ENCODE measurements at regions not wholly inside any gene's neighbourhood (a gene's known extent, or its start where the extent isn't known, plus 50 kb on each side); places are given as distances from the start of the nearest gene placed in this dataset.

GRCh38 chr13:84234416-84234815, 352.1 kb upstream of the SLITRK1 start:
- DNase-seq: no peak
- no peak overlapping the region for H3K27ac ChIP-seq
- TF ChIP-seq EZH2phosphoT487 (IDR thresholded peaks at IDR 0.05; ENCODE audit: insufficient read depth, low read depth) (no peak), EZH2 (IDR thresholded peaks at IDR 0.05; ENCODE audit: insufficient read depth, poor library complexity, severe bottlenecking) (no peak)
- H3K27me3 ChIP-seq (replicated peaks; ENCODE audit: insufficient read depth): no peaks in the 10 kb centered on the region
- no peak overlapping the region for H3K4me2 ChIP-seq (ENCODE audit: unreplicated experiment)
- no peaks in the 10 kb centered on the region for H3K36me3 ChIP-seq (ENCODE audit: low read depth)
- H4K20me1 ChIP-seq (ENCODE audit: insufficient read depth): no peaks in the 10 kb centered on the region
- H3K79me2 ChIP-seq (ENCODE audit: insufficient read depth): no peaks in the 10 kb centered on the region
- no peak overlapping the region for H2AFZ ChIP-seq
- no peak overlapping the region for H3K9ac ChIP-seq
- H3K4me1 ChIP-seq (ENCODE audit: insufficient read depth): no peaks in the 10 kb centered on the region
- no peaks in the 10 kb centered on the region for H3K9me2 ChIP-seq (ENCODE audit: insufficient read depth)
- no peaks in the 10 kb centered on the region for H3K9me3 ChIP-seq (ENCODE audit: low read depth)
- no peaks in the 10 kb centered on the region for H3F3A ChIP-seq (ENCODE audit: insufficient read depth)
- in situ Hi-C loops (cut with MboI): no loop called here
- no peak overlapping the region for H3K4me3 ChIP-seq

- WGBS, 2 experiments (ENCODE audit: low coverage in 1 of 2, low lambda C conversion rate in 2 of 2, missing lambda C conversion rate in 2 of 2): 0% methylated on average over 1 of the region's 1 CpG
Observed at GRCh38 chr13:84230568-84230967, 348.3 kb upstream of the SLITRK1 start.

GRCh38 chr13:84211048-84211447, 328.8 kb upstream of the SLITRK1 start:
- H3K4me1 ChIP-seq (ENCODE audit: insufficient read depth): no peaks in the 10 kb centered on the region
- H4K20me1 ChIP-seq (ENCODE audit: insufficient read depth): no peaks in the 10 kb centered on the region
- in situ Hi-C loops (cut with MboI): no loop called here
- no peaks in the 10 kb centered on the region for H3F3A ChIP-seq (ENCODE audit: insufficient read depth)
- DNase-seq: no peak
- 25 to 26% methylated on average over 2 of the region's 2 CpGs for WGBS, 2 experiments (ENCODE audit: low coverage in 1 of 2, low lambda C conversion rate in 2 of 2, missing lambda C conversion rate in 2 of 2)
- no peaks in the 10 kb centered on the region for H3K36me3 ChIP-seq (ENCODE audit: low read depth)
- TF ChIP-seq EZH2 (IDR thresholded peaks at IDR 0.05; ENCODE audit: insufficient read depth, poor library complexity, severe bottlenecking) (no peak), EZH2phosphoT487 (IDR thresholded peaks at IDR 0.05; ENCODE audit: insufficient read depth, low read depth) (no peak)
- H2AFZ ChIP-seq: no peak overlapping the region
- no peaks in the 10 kb centered on the region for H3K9me3 ChIP-seq (ENCODE audit: low read depth)
- no peaks in the 10 kb centered on the region for H3K79me2 ChIP-seq (ENCODE audit: insufficient read depth)
- no peak overlapping the region for H3K4me3 ChIP-seq
- no peak overlapping the region for H3K9ac ChIP-seq
- no peak overlapping the region for H3K4me2 ChIP-seq (ENCODE audit: unreplicated experiment)
- H3K9me2 ChIP-seq (ENCODE audit: insufficient read depth): no peaks in the 10 kb centered on the region
- H3K27me3 ChIP-seq (replicated peaks; ENCODE audit: insufficient read depth): no peaks in the 10 kb centered on the region
- no peak overlapping the region for H3K27ac ChIP-seq

More at GRCh38 chr13:84230568-84230967, 348.3 kb upstream of the SLITRK1 start:
- H4K20me1 ChIP-seq (ENCODE audit: insufficient read depth): no peaks in the 10 kb centered on the region
- no peak overlapping the region for H3K4me2 ChIP-seq (ENCODE audit: unreplicated experiment)
- H3F3A ChIP-seq (ENCODE audit: insufficient read depth): no peaks in the 10 kb centered on the region
- TF ChIP-seq EZH2 (IDR thresholded peaks at IDR 0.05; ENCODE audit: insufficient read depth, poor library complexity, severe bottlenecking) (no peak), EZH2phosphoT487 (IDR thresholded peaks at IDR 0.05; ENCODE audit: insufficient read depth, low read depth) (no peak)
- no peak overlapping the region for H3K9ac ChIP-seq
- no peak overlapping the region for H2AFZ ChIP-seq
- H3K4me3 ChIP-seq: no peak overlapping the region
- in situ Hi-C loops (cut with MboI): no loop called here
- no peak overlapping the region for H3K27ac ChIP-seq
- H3K9me3 ChIP-seq (ENCODE audit: low read depth): no peaks in the 10 kb centered on the region
- no peak for DNase-seq
- H3K27me3 ChIP-seq (replicated peaks; ENCODE audit: insufficient read depth): no peaks in the 10 kb centered on the region
- H3K9me2 ChIP-seq (ENCODE audit: insufficient read depth): no peaks in the 10 kb centered on the region
- no peaks in the 10 kb centered on the region for H3K4me1 ChIP-seq (ENCODE audit: insufficient read depth)
- H3K36me3 ChIP-seq (ENCODE audit: low read depth): no peaks in the 10 kb centered on the region
- no peaks in the 10 kb centered on the region for H3K79me2 ChIP-seq (ENCODE audit: insufficient read depth)

DNA sequence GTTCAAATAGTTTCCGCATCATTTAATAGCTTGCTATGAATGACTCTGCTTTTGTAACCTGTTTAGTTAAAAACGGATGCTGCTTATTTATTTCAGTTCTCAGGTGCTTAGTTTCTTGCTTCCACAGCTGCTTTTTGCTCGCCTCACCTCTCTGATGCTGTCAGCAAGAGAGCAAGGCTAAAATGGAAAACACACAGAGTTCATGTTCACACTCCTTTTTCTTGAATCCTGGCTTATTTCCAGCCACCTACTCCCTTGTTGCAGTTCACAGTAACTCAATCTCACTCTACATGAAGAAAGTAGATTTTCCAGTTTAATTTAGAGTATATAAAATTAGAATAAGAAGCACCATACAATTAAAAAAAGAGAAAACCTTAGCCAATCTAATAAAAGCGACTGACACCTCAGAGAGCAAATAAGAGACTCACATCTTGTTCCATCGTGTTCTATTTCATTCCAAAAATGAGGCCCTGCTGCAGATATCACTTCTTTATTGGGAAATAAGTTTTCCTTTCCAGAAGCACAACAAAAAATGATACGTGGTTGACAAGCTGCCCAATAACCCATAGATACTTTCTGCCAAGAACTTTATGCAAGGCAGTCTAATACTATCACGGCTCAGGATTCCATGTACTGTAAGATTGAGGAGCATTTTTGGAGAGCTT, 326.1 kb upstream of the SLITRK1 start:
- in situ Hi-C loops (cut with MboI): no loop called here
- 17 to 18% methylated on average over 7 of the region's 7 CpGs for WGBS, 2 experiments (ENCODE audit: low coverage in 1 of 2, low lambda C conversion rate in 2 of 2, missing lambda C conversion rate in 2 of 2)
- no peaks in the 10 kb centered on the region for H3K27me3 ChIP-seq (replicated peaks; ENCODE audit: insufficient read depth)
- no peaks in the 10 kb centered on the region for H3K9me2 ChIP-seq (ENCODE audit: insufficient read depth)
- H2AFZ ChIP-seq: no peak overlapping the region
- no peak for DNase-seq
- no peaks in the 10 kb centered on the region for H3K36me3 ChIP-seq (ENCODE audit: low read depth)
- no peaks in the 10 kb centered on the region for H4K20me1 ChIP-seq (ENCODE audit: insufficient read depth)
- H3K4me1 ChIP-seq (ENCODE audit: insufficient read depth): no peaks in the 10 kb centered on the region
- H3K4me3 ChIP-seq: no peak overlapping the region
- no peak overlapping the region for H3K4me2 ChIP-seq (ENCODE audit: unreplicated experiment)
- no peaks in the 10 kb centered on the region for H3F3A ChIP-seq (ENCODE audit: insufficient read depth)
- H3K9me3 ChIP-seq (ENCODE audit: low read depth): no peaks in the 10 kb centered on the region
- H3K9ac ChIP-seq: no peak overlapping the region
- TF ChIP-seq EZH2phosphoT487 (IDR thresholded peaks at IDR 0.05; ENCODE audit: insufficient read depth, low read depth): no peak
- no peak for TF ChIP-seq EZH2 (IDR thresholded peaks at IDR 0.05; ENCODE audit: insufficient read depth, poor library complexity, severe bottlenecking)
- no peak overlapping the region for H3K27ac ChIP-seq
- no peaks in the 10 kb centered on the region for H3K79me2 ChIP-seq (ENCODE audit: insufficient read depth)

DNA sequence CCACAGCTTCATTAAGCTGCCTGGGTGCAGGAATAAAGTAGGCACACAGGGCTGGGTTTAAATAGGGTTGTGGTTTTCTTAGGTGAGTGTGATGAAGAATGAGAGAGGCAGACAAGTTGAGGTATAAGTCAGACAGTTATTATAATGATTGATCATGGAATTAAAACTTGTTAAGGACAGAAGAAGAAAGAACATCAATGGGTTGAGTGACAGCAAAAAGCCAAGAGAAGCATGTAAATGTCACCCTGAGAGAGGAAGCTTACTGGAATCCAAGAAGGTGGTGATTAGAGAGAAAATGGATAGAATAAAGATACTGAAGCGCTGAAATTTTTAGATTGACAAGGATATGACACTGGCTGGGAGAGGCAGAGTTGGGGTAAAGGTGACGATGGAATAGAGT, 325.2 kb upstream of the SLITRK1 start:
- Histone ChIP-seq H3K79me2 (ENCODE audit: insufficient read depth) (no peaks in the 10 kb centered on the region), H3K27me3 (replicated peaks; ENCODE audit: insufficient read depth) (no peaks in the 10 kb centered on the region), H3K9me3 (ENCODE audit: low read depth) (no peaks in the 10 kb centered on the region), H3K4me2 (ENCODE audit: unreplicated experiment) (no peak overlapping the region), H2AFZ (no peak overlapping the region), H3K27ac (no peak overlapping the region), H4K20me1 (ENCODE audit: insufficient read depth) (no peaks in the 10 kb centered on the region), H3K9ac (no peak overlapping the region), H3F3A (ENCODE audit: insufficient read depth) (no peaks in the 10 kb centered on the region), H3K4me3 (no peak overlapping the region), H3K4me1 (ENCODE audit: insufficient read depth) (no peaks in the 10 kb centered on the region), H3K36me3 (ENCODE audit: low read depth) (no peaks in the 10 kb centered on the region), H3K9me2 (ENCODE audit: insufficient read depth) (no peaks in the 10 kb centered on the region)
- in situ Hi-C loops (cut with MboI): no loop called here
- whole genome bisulfite sequencing, 2 experiments (ENCODE audit: low coverage in 1 of 2, low lambda C conversion rate in 2 of 2, missing lambda C conversion rate in 2 of 2): 18 to 26% methylated on average over 2 of the region's 2 CpGs
- no peak for TF ChIP-seq EZH2phosphoT487 (IDR thresholded peaks at IDR 0.05; ENCODE audit: insufficient read depth, low read depth)
- no peak for TF ChIP-seq EZH2 (IDR thresholded peaks at IDR 0.05; ENCODE audit: insufficient read depth, poor library complexity, severe bottlenecking)
- no peak for DNase-seq
